AG09309 (cell line): ENCODE measurements at regions not wholly inside any gene's neighbourhood (a gene's known extent, or its start where the extent isn't known, plus 50 kb on each side); places are given as distances from the start of the nearest gene placed in this dataset.

Experiments used
- DNase-seq: peaks from one replicate; pipeline ENCODE4 v3.0.0-alpha.2; 2010; ENCODE audit warnings: low read depth
- H3K4me3 ChIP-seq: 2 replicates; pipeline ENCODE4 v1.5.1; 2011; ENCODE audit warnings: mild to moderate bottlenecking, low read depth, low read length, moderate library complexity; ENCODE audit not compliant: control insufficient read depth
- CTCF ChIP-seq: IDR thresholded peaks from 2 replicates; pipeline ENCODE4 v1.5.1; 2011; ENCODE audit warnings: mild to moderate bottlenecking, low read depth, low read length, inconsistent platforms; ENCODE audit not compliant: insufficient read depth, control insufficient read depth; ENCODE audit errors: missing control alignments

GRCh38 chr3:139758654-139759291 lies 81.0 kb upstream of the NMNAT3 start:
- no peak for DNase-seq
- no peak for TF ChIP-seq CTCF
- H3K4me3 ChIP-seq, result no peak overlapping the region

GRCh38 chr3:139757448-139758030 lies 79.8 kb upstream of the NMNAT3 start:
- no peak overlapping the region for H3K4me3 ChIP-seq
- DNase-seq, result no peak
- no peak for TF ChIP-seq CTCF

GRCh38 chr3:139756529-139757103 lies 78.8 kb upstream of the NMNAT3 start:
- no peak for TF ChIP-seq CTCF
- no peak for DNase-seq
- no peak overlapping the region for H3K4me3 ChIP-seq

- H3K4me3 ChIP-seq, result no peak overlapping the region
- TF ChIP-seq CTCF, result no peak
- DNase-seq, result no peak
Observed at GRCh38 chr3:139755551-139755950, 77.8 kb upstream of the NMNAT3 start.

- no peak for DNase-seq
- no peak for TF ChIP-seq CTCF
- no peak overlapping the region for H3K4me3 ChIP-seq
Observed at GRCh38 chr3:139751789-139752188, 74.0 kb upstream of the NMNAT3 start.

GRCh38 chr3:139746481-139746880 lies 68.7 kb upstream of the NMNAT3 start:
- no peak for DNase-seq
- no peak for TF ChIP-seq CTCF
- H3K4me3 ChIP-seq, result no peak overlapping the region
